ENCODE measurements at regions not wholly inside any gene's neighbourhood (a gene's known extent, or its start where the extent isn't known, plus 50 kb on each side); places are given as distances from the start of the nearest gene placed in this dataset.

DNA sequence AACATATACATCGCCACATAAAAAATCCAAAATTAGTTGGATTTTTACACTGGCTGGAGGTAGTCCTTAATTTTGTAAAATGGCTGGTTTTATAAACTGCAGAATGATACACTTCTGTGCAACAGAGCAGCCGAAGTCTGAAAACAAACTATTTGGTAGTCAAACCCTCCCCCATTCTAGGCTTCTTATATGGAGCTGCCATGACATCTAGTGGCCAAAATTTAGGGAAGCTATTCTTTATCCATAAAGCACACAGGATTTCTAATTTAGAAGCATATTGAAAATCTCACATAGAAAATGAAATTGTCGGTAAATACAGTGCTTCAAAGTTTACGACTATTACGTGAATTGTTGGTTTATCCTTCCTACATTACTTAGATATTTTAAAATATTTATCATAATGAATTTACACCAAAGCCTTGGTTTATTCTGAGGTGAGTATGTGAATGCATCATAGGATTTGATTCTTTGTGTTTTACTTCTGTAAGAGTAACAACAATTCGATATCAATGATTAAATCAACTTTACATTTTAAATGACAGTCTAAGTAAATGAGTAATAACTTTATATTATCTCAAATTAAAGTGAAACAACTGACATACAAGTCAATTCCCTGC, 113.4 kb upstream of the FAM241A start (continued):
- TF ChIP-seq, protein P1, sequence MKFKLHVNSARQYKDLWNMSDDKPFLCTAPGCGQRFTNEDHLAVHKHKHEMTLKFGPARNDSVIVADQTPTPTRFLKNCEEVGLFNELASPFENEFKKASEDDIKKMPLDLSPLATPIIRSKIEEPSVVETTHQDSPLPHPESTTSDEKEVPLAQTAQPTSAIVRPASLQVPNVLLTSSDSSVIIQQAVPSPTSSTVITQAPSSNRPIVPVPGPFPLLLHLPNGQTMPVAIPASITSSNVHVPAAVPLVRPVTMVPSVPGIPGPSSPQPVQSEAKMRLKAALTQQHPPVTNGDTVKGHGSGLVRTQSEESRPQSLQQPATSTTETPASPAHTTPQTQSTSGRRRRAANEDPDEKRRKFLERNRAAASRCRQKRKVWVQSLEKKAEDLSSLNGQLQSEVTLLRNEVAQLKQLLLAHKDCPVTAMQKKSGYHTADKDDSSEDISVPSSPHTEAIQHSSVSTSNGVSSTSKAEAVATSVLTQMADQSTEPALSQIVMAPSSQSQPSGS (IDR thresholded peaks at IDR 0.05; ENCODE audit: low read length), result no peak

DNA sequence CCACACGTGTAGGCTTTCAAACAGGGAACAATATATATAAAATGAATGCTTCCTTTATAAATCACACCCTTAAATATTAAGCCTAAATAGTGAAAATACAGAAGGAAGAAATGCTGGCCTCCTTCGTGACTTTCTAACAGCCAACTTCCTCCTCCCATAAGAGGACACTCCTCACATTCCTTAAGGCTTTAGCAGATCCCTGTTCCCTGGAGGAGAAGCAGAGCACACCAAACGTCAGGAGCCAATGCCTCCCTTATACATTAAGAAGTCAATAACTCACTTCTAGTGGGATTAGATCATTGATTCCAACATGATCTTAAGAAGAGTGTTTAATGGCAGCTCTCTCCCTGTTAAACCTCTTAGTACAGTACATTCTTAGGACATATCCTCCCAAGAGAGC, 108.4 kb upstream of the FAM241A start:
- ChIA-PET POLR2A (no interaction called here), SMC1A (ENCODE audit: uncharacterized antibody, unreplicated experiment) (interaction anchor here (0.7 to 1.8 kb wide), 2 partner anchors 47 to 92 kb away, joined by 3 to 8 read pairs; no protein-coding TSS in a partner anchor), RAD21 (ENCODE audit: unreplicated experiment) (no interaction called here), CTCF (interaction anchor here (6.5 kb wide), 1 partner anchor 93 kb away, joined by 29 read pairs; no protein-coding TSS in a partner anchor)
- FAIRE-seq, result no peak
- 0% methylated on average over 3 of the region's 3 CpGs for WGBS (ENCODE audit: insufficient coverage, insufficient replicate concordance, low lambda C conversion rate, missing lambda C conversion rate)
- no peak overlapping the region for H2AFZ ChIP-seq (ENCODE audit: control insufficient read depth, low read depth, low read length)
- no peaks in the 10 kb centered on the region for H3K36me3 ChIP-seq (ENCODE audit: control insufficient read depth in 2 of 2, insufficient read depth in 2 of 2, low read length in 1 of 2)
- ATAC-seq, result no peak
- no peak overlapping the region for H3K4me3 ChIP-seq
- no peaks in the 10 kb centered on the region for H3K79me2 ChIP-seq (ENCODE audit: control insufficient read depth, insufficient read depth, low read length)
- no peaks in the 10 kb centered on the region for H3K4me1 ChIP-seq (ENCODE audit: control insufficient read depth, insufficient read depth, low read length)
- no peak overlapping the region for H3K4me2 ChIP-seq (ENCODE audit: control insufficient read depth, insufficient read depth)
- no peak overlapping the region for H3K9ac ChIP-seq (ENCODE audit: control insufficient read depth, insufficient read depth, low read length)
- no peak overlapping the region for H3K27ac ChIP-seq (ENCODE audit: control insufficient read depth, insufficient read depth)
- H3K9me3 ChIP-seq (replicated peaks; ENCODE audit: control insufficient read depth, insufficient read depth, low read length), result no peaks in the 10 kb centered on the region
- no TSS peak for BruUV-seq (replicated peaks)
- TF ChIP-seq PAX5 (IDR thresholded peaks at IDR 0.05; ENCODE audit: borderline replicate concordance, low read depth, low read length) (no peak), KLF5 (IDR thresholded peaks at IDR 0.05; ENCODE audit: partially characterized antibody) (no peak)
- no peaks in the 10 kb centered on the region for H4K20me1 ChIP-seq (ENCODE audit: control insufficient read depth, insufficient read depth)
- intact Hi-C loops (cut with micrococcal nuclease; ENCODE audit: unreplicated experiment), result no loop called here
- in situ Hi-C loops (cut with MboI), result loop anchor here (10.0 to 25.0 kb wide), 3 partner anchors 182 to 1400 kb away; no protein-coding TSS in a partner anchor
- no peaks in the 10 kb centered on the region; a peak in 1 of 4 replicates for H3K27me3 ChIP-seq (replicated peaks in 1 of 2; ENCODE audit: control insufficient read depth in 2 of 2, insufficient read depth in 2 of 2, low read length in 1 of 2)
- no peak for DNase-seq (ENCODE audit: low read depth, low spot score)

DNA sequence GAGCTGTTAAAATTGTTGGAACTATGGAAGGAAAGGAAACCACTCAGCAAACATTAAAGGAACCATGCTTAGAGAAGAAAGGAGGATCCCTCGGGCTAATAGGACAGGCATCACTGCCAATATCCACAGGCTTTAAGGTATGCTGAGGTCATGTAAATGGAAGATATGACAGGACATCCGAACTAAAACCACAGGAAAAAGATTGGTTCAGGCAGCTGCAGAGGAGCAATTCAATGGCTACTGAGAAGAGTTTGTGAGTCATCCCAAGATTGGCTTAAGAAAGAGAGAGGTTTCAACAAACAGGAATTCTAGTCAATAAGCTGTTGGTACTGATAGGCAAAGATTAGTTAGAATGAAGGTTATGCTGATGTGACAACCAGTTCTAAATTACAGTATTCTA, 106.4 kb upstream of the FAM241A start:
- intact Hi-C loops (cut with micrococcal nuclease; ENCODE audit: unreplicated experiment) (no loop called here), in situ Hi-C loops (cut with MboI) (loop anchor here (10.0 to 25.0 kb wide), 3 partner anchors 184 to 1402 kb away; no protein-coding TSS in a partner anchor)
- FAIRE-seq, result no peak
- TF ChIP-seq SREBF2 (IDR thresholded peaks at IDR 0.05; ENCODE audit: low read length) (no peak), BACH1 (IDR thresholded peaks at IDR 0.05; ENCODE audit: borderline replicate concordance) (no peak), ZZZ3 (IDR thresholded peaks at IDR 0.05; ENCODE audit: control insufficient read depth, insufficient read length, low read depth) (no peak), JUND (IDR thresholded peaks at IDR 0.05; ENCODE audit: low read depth, low read length) (no peak), STAT1 (conservative IDR thresholded peaks at IDR 0.05) (no peak), EP300 (IDR thresholded peaks at IDR 0.05; ENCODE audit: borderline replicate concordance in 1 of 2, control insufficient read depth in 1 of 2, low read depth in 2 of 2, low read length in 2 of 2) (no peak), SPI1 (IDR thresholded peaks at IDR 0.05; ENCODE audit: borderline replicate concordance, insufficient read depth, low read depth, low read length) (no peak), WRNIP1 (IDR thresholded peaks at IDR 0.05; ENCODE audit: borderline replicate concordance, low read depth, low read length) (no peak)
- TF ChIP-seq, protein P2, sequence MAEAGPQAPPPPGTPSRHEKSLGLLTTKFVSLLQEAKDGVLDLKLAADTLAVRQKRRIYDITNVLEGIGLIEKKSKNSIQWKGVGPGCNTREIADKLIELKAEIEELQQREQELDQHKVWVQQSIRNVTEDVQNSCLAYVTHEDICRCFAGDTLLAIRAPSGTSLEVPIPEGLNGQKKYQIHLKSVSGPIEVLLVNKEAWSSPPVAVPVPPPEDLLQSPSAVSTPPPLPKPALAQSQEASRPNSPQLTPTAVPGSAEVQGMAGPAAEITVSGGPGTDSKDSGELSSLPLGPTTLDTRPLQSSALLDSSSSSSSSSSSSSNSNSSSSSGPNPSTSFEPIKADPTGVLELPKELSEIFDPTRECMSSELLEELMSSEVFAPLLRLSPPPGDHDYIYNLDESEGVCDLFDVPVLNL (IDR thresholded peaks at IDR 0.05; ENCODE audit: low read depth, low read length), result no peak

More for the DNA sequence above, 106.4 kb upstream of the FAM241A start:
- no TSS peak for BruUV-seq (replicated peaks)
- Histone ChIP-seq H2AFZ (ENCODE audit: control insufficient read depth, low read depth, low read length) (no peak overlapping the region), H3K4me2 (ENCODE audit: control insufficient read depth, insufficient read depth) (no peak overlapping the region), H3K36me3 (ENCODE audit: control insufficient read depth in 2 of 2, insufficient read depth in 2 of 2, low read length in 1 of 2) (no peaks in the 10 kb centered on the region), H3K27me3 (replicated peaks in 1 of 2; ENCODE audit: control insufficient read depth in 2 of 2, insufficient read depth in 2 of 2, low read length in 1 of 2) (no peaks in the 10 kb centered on the region; a peak in 1 of 4 replicates), H3K4me1 (ENCODE audit: control insufficient read depth, insufficient read depth, low read length) (no peaks in the 10 kb centered on the region), H3K79me2 (ENCODE audit: control insufficient read depth, insufficient read depth, low read length) (no peaks in the 10 kb centered on the region), H3K27ac (ENCODE audit: control insufficient read depth, insufficient read depth) (no peak overlapping the region), H3K9me3 (replicated peaks; ENCODE audit: control insufficient read depth, insufficient read depth, low read length) (no peaks in the 10 kb centered on the region), H3K4me3 (no peak overlapping the region), H4K20me1 (ENCODE audit: control insufficient read depth, insufficient read depth) (no peaks in the 10 kb centered on the region), H3K9ac (ENCODE audit: control insufficient read depth, insufficient read depth, low read length) (no peak overlapping the region)
- POLR2A ChIA-PET, result no interaction called here
- DNase-seq (ENCODE audit: low read depth, low spot score) (no peak), ATAC-seq (no peak)
- SMC1A ChIA-PET (ENCODE audit: uncharacterized antibody, unreplicated experiment), result interaction anchor here (0.8 to 0.9 kb wide), 2 partner anchors 12 to 398 kb away, joined by 3 read pairs; no protein-coding TSS in a partner anchor
- RAD21 ChIA-PET (ENCODE audit: unreplicated experiment), result no interaction called here
- 41% methylated on average over 2 of the region's 2 CpGs for WGBS (ENCODE audit: insufficient coverage, insufficient replicate concordance, low lambda C conversion rate, missing lambda C conversion rate)
- CTCF ChIA-PET, result interaction anchor here (0.6 to 6.5 kb wide), 2 partner anchors 43 to 95 kb away, joined by 3 to 29 read pairs; no protein-coding TSS in a partner anchor
